Thoracic aorta (tissue), 2 donors: ENCODE measurements at regions not wholly inside any gene's neighbourhood (a gene's known extent, or its start where the extent isn't known, plus 50 kb on each side); places are given as distances from the start of the nearest gene placed in this dataset.

Source experiments
- ATAC-seq: fragments of 150-250 bp; one replicate; pipeline ENCODE4 v1.8.0; 2017; ENCODE audit warnings: low read depth; ENCODE audit not compliant: insufficient number of reproducible peaks, low FRiP score
- DNase-seq: peaks from one replicate; pipeline ENCODE4 v3.0.0-alpha.2; 2020; ENCODE audit warnings: low spot score
- H3K27ac ChIP-seq, 2 donors: fragments of 200-600 bp; sonication (generic); 1 replicate in 1 of 2; 2 replicates in 1 of 2; pipeline ENCODE4 v1.5.1; 2016; ENCODE audit warnings: mild to moderate bottlenecking in 2 of 2, moderate library complexity in 2 of 2
- H3K27me3 ChIP-seq: fragments of 200-600 bp; sonication (generic); replicated peaks from 2 replicates; pipeline ENCODE4 v1.6.0; 2016; ENCODE audit warnings: mild to moderate bottlenecking; ENCODE audit not compliant: insufficient read depth
- H3K36me3 ChIP-seq: fragments of 200-600 bp; sonication (generic); one replicate; pipeline ENCODE4 v1.5.1; 2016
- H3K4me1 ChIP-seq, 2 donors: fragments of 200-600 bp; sonication (generic); 1 replicate in 1 of 2; 2 replicates in 1 of 2; pipeline versions ENCODE4 v1.5.1 to v1.6.0; 2016; ENCODE audit warnings: low read depth in 2 of 2, mild to moderate bottlenecking in 1 of 2; ENCODE audit not compliant: control insufficient read depth in 1 of 2
- H3K4me3 ChIP-seq: fragments of 200-600 bp; sonication (generic); 2 replicates; pipeline ENCODE4 v1.5.1; 2016; ENCODE audit warnings: mild to moderate bottlenecking
- H3K9me3 ChIP-seq: fragments of 200-600 bp; sonication (generic); 2 replicates; pipeline ENCODE4 v1.5.1; 2016
- TF ChIP-seq, protein P1 (sequence below): fragments of 200-600 bp; sonication (generic); IDR thresholded peaks from one replicate; pipeline ENCODE4 v1.5.1; 2019; ENCODE audit warnings: antibody characterized with exemption

DNA sequence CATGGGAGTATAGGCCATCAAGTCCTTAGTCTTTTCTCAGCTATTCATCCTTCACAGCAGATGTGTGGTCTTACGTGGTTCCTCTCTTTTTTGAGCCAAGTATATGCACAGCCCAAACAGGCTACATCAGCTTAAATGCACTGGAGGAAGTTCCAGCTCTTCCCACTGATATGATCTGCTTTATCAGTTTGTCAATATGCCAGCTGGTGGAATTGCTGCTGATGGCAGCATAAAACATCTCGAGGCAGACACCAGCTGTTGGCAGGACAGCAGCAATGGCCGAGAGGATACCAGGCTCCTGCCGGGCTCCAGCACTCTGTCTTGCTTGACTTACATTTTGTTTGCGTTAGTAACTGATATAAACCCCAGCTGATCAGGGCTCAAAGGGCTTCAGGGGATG lies 143.4 kb downstream of the TENT4A start:
- Histone ChIP-seq H3K4me1 (no peaks in the 10 kb centered on the region), H3K36me3 (no peaks in the 10 kb centered on the region), H3K9me3 (no peaks in the 10 kb centered on the region), H3K4me3 (no peak overlapping the region), H3K27ac (no peak overlapping the region), H3K27me3 (no peaks in the 10 kb centered on the region)
- ATAC-seq (no peak), DNase-seq (no peak)
- TF ChIP-seq, protein P1, sequence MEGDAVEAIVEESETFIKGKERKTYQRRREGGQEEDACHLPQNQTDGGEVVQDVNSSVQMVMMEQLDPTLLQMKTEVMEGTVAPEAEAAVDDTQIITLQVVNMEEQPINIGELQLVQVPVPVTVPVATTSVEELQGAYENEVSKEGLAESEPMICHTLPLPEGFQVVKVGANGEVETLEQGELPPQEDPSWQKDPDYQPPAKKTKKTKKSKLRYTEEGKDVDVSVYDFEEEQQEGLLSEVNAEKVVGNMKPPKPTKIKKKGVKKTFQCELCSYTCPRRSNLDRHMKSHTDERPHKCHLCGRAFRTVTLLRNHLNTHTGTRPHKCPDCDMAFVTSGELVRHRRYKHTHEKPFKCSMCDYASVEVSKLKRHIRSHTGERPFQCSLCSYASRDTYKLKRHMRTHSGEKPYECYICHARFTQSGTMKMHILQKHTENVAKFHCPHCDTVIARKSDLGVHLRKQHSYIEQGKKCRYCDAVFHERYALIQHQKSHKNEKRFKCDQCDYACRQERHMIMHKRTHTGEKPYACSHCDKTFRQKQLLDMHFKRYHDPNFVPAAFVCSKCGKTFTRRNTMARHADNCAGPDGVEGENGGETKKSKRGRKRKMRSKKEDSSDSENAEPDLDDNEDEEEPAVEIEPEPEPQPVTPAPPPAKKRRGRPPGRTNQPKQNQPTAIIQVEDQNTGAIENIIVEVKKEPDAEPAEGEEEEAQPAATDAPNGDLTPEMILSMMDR, result no peak

DNA sequence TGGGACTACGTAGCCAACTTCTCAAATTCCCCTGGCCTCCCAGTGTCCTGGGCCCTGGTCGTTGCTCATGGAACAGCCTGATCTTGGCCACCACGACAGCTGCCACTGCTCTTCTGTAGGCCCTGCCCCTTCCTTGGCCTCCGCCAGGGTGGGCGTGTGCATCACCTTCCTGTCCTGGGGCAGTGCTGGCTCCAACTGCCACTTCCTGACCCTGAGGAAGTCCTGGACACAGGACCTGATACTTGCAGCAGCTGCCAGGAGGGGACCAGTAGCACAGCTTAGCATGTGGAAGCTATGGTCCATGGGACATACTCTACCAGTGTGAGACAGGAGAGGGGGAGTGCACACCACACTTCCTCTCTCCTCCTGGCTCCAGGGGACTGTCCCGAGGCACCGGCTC lies 145.2 kb downstream of the TENT4A start:
- TF ChIP-seq, protein P1, result no peak
- Histone ChIP-seq H3K27me3 (no peaks in the 10 kb centered on the region), H3K9me3 (peaks cover 3% of the 10 kb centered on the region), H3K27ac (no peak overlapping the region), H3K36me3 (no peaks in the 10 kb centered on the region), H3K4me1 (no peaks in the 10 kb centered on the region), H3K4me3 (no peak overlapping the region)
- no peak for DNase-seq
- no peak for ATAC-seq

DNA sequence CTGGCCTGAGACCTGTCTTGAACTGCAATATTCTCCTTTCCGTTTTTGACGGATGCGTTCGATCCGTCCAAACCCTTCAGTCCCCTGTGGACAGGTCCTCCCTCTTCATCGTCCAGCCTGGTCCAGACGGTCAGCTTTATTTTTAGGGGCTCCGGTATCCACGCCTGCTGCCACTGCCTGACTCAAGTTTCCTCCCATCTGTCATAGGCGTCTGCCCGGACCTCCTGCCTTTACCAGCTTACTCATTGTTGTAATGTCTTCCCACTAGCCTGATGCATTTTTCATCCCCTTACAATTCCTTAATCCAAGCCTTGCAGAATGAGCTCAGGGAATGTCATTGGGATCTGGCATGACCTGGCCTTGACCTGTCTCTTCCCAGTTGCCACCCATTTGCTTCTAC lies 145.8 kb downstream of the TENT4A start:
- Histone ChIP-seq H3K4me3 (no peak overlapping the region), H3K4me1 (no peaks in the 10 kb centered on the region), H3K27ac (no peak overlapping the region), H3K9me3 (peaks cover 3% of the 10 kb centered on the region), H3K36me3 (no peaks in the 10 kb centered on the region), H3K27me3 (no peaks in the 10 kb centered on the region)
- ATAC-seq (no peak), DNase-seq (no peak)
- TF ChIP-seq, protein P1, result no peak

DNA sequence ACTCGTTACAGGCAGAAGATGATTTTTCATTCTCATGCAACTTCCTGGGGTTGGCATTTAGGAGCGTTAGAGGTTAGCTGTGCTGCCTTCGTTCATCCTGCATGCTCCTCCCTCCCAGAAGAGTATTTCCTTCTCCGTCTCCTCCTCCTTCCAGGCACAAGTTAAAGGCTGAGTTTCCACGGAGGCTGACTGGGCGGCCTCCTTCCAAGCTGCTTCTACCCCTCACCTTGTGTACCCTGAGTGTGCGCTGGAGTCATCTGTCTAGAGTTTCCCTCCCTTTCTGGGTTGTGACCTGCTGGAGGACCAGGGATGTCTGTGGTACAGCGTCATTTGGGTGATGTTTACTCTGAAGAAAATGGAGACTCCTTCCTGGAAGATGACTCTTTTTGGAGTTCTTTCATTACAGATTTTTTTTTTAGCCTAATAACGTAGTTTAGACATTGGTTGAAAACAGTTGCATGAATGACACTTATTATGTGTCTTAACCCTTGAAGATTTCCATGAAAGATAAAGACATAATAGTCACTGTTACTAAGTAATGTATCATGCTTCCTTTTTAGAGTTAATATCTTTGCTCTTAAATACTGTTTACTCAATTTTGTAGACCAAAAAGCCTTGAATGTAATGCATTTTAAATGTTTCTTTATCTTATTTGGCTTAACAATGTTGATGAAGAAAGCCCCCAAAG lies 146.9 kb downstream of the TENT4A start:
- H3K9me3 ChIP-seq, result peaks cover 3% of the 10 kb centered on the region
- no peaks in the 10 kb centered on the region for H3K27me3 ChIP-seq
- TF ChIP-seq, protein P1, result no peak
- no peak for ATAC-seq
- DNase-seq, result no peak
- H3K27ac ChIP-seq, result no peak overlapping the region
- H3K4me1 ChIP-seq, result no peaks in the 10 kb centered on the region
- H3K36me3 ChIP-seq, result no peaks in the 10 kb centered on the region
- no peak overlapping the region for H3K4me3 ChIP-seq

DNA sequence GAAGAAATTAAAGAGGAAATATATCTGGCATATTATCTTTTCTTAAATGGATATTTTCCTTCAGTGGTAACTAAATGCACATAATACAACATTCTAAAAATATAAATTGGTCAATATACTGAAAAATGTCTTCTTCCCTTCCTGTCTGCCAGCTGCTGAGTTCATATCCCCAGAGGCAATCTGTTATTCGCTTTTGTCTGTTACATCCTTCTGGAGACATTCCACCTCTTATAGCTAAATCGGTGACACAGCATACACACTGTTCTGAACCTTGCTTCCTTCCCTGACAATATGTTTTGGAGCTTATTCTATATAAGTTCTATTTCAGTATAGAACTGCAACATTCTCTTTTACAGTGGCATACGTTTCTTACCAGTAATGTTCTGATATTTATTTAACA lies 147.8 kb downstream of the TENT4A start:
- Histone ChIP-seq H3K9me3 (peaks cover 3% of the 10 kb centered on the region), H3K36me3 (no peaks in the 10 kb centered on the region), H3K4me1 (no peaks in the 10 kb centered on the region), H3K27me3 (no peaks in the 10 kb centered on the region), H3K4me3 (no peak overlapping the region), H3K27ac (no peak overlapping the region)
- DNase-seq (no peak), ATAC-seq (no peak)
- TF ChIP-seq, protein P1, result no peak
